HEK293T (cell line): ENCODE measurements at regions not wholly inside any gene's neighbourhood (a gene's known extent, or its start where the extent isn't known, plus 50 kb on each side); places are given as distances from the start of the nearest gene placed in this dataset.
"Not testable (repeated sequence)": the region's sequence is repeated elsewhere in the genome, so short reads cannot be mapped to it uniquely, and the experiment has no call there.

ENCODE experiments used
- CTCF ChIA-PET: fragments of 350-600 bp; formaldehyde crosslinking; extraction: SDS; loops from one replicate; lab custom pipeline; 2021; ENCODE audit warnings: antibody characterized with exemption, inconsistent platforms; lab: Yijun Ruan, JAX
- POLR2A ChIA-PET: fragments of 350-600 bp; formaldehyde crosslinking; extraction: SDS; loops from one replicate; lab custom pipeline; 2020; ENCODE audit warnings: antibody characterized with exemption, inconsistent platforms; lab: Yijun Ruan, JAX
- DNase-seq: peaks from one replicate; pipeline ENCODE4 v3.0.0; 2012; ENCODE audit warnings: mixed read lengths; ENCODE audit errors: extremely low spot score
- ARNT ChIP-seq: fragments of 450-650 bp; IDR thresholded peaks from 2 replicates; pipeline ENCODE4 v1.6.1; 2017; ENCODE audit warnings: mild to moderate bottlenecking
- BHLHE40 ChIP-seq: fragments of 450-650 bp; IDR thresholded peaks from 2 replicates; pipeline ENCODE4 v1.6.1; 2016; ENCODE audit warnings: mild to moderate bottlenecking, moderate library complexity, borderline replicate concordance
- CTBP1 ChIP-seq: fragments of 450-650 bp; IDR thresholded peaks from 2 replicates; pipeline ENCODE4 v1.6.1; 2016; ENCODE audit warnings: borderline replicate concordance
- ELF4 ChIP-seq: fragments of 450-650 bp; IDR thresholded peaks from 2 replicates; pipeline ENCODE4 v1.6.1; 2017; ENCODE audit warnings: antibody characterized with exemption
- FOXA1 ChIP-seq: fragments of 450-650 bp; IDR thresholded peaks from 2 replicates; pipeline ENCODE4 v1.6.1; 2016; ENCODE audit warnings: mild to moderate bottlenecking
- FOXK2 ChIP-seq: fragments of 450-650 bp; IDR thresholded peaks from 2 replicates; pipeline ENCODE4 v1.6.1; 2016; ENCODE audit warnings: mild to moderate bottlenecking
- FOXM1 ChIP-seq: fragments of 450-650 bp; IDR thresholded peaks from 2 replicates; pipeline ENCODE4 v1.6.1; 2017; ENCODE audit warnings: mild to moderate bottlenecking, borderline replicate concordance
- HDGF ChIP-seq: fragments of 450-650 bp; IDR thresholded peaks from 2 replicates; pipeline ENCODE4 v1.6.1; 2017; ENCODE audit warnings: antibody characterized with exemption, borderline replicate concordance
- L3MBTL2 ChIP-seq: fragments of 450-650 bp; conservative IDR thresholded peaks from 2 replicates; pipeline ENCODE4 v1.6.1; 2016; ENCODE audit warnings: mild to moderate bottlenecking
- LEF1 ChIP-seq: fragments of 450-650 bp; IDR thresholded peaks from 2 replicates; pipeline ENCODE4 v1.6.1; 2017; ENCODE audit warnings: mild to moderate bottlenecking, borderline replicate concordance
- NFRKB ChIP-seq: fragments of 450-650 bp; IDR thresholded peaks from 2 replicates; pipeline ENCODE4 v1.6.1; 2016; ENCODE audit warnings: mild to moderate bottlenecking, moderate library complexity
- PKNOX1 ChIP-seq: fragments of 450-650 bp; IDR thresholded peaks from 2 replicates; pipeline ENCODE4 v1.6.1; 2016
- SP1 ChIP-seq: fragments of 450-650 bp; IDR thresholded peaks from 2 replicates; pipeline ENCODE4 v1.6.1; 2017
- SUZ12 ChIP-seq: fragments of 450-650 bp; IDR thresholded peaks from 2 replicates; pipeline ENCODE4 v1.6.1; 2016; ENCODE audit warnings: mild to moderate bottlenecking
- TARDBP ChIP-seq: fragments of 450-650 bp; IDR thresholded peaks from 2 replicates; pipeline ENCODE4 v1.6.1; 2016
- ZNF384 ChIP-seq: fragments of 450-650 bp; IDR thresholded peaks from 2 replicates; pipeline ENCODE4 v1.6.1; 2016

GRCh38 chr11:15675683-15676082 lies 561.0 kb downstream of the INSC start:
- TF ChIP-seq ZNF384 (no peak), FOXA1 (no peak), SUZ12 (no peak), ARNT (no peak), BHLHE40 (no peak), ELF4 (no peak), HDGF (no peak), L3MBTL2 (no peak), CTBP1 (no peak), PKNOX1 (no peak), SP1 (no peak), FOXK2 (no peak), LEF1 (no peak), NFRKB (no peak)
- ChIA-PET CTCF (no interaction called here), POLR2A (no interaction called here)
- DNase-seq, result no peak

- DNase-seq, result no peak
These were observed 562.5 kb downstream of the INSC start for GRCh38 chr11:15677181-15677580.

GRCh38 chr11:15683528-15683927 lies 568.8 kb downstream of the INSC start:
- ChIA-PET CTCF (no interaction called here), POLR2A (no interaction called here)
- DNase-seq, result no peak
- TF ChIP-seq LEF1 (no peak), FOXK2 (no peak), CTBP1 (no peak), ELF4 (no peak), ZNF384 (no peak), HDGF (no peak)

More at GRCh38 chr11:15677181-15677580, 562.5 kb downstream of the INSC start:
- POLR2A ChIA-PET, result no interaction called here
- TF ChIP-seq TARDBP (no peak), SP1 (no peak), NFRKB (no peak)
- CTCF ChIA-PET, result no interaction called here

GRCh38 chr11:15685306-15685705 lies 570.6 kb downstream of the INSC start:
- CTCF ChIA-PET, result no interaction called here
- POLR2A ChIA-PET, result no interaction called here

GRCh38 chr11:15686259-15686658 lies 571.5 kb downstream of the INSC start:
- CTCF ChIA-PET, result interaction anchor here (0.6 kb wide), 1 partner anchor 121 kb away, joined by 3 read pairs; no protein-coding TSS in a partner anchor

More at GRCh38 chr11:15685306-15685705, 570.6 kb downstream of the INSC start:
- TF ChIP-seq HDGF (no peak), LEF1 (no peak), PKNOX1 (no peak), FOXA1 (no peak), FOXK2 (no peak), ELF4 (no peak), SP1 (no peak), NFRKB (no peak), ZNF384 (no peak), BHLHE40 (no peak), SUZ12 (no peak), L3MBTL2 (no peak), CTBP1 (no peak), FOXM1 (no peak), TARDBP (no peak), ARNT (no peak)
- no peak for DNase-seq

GRCh38 chr11:15687342-15687741 lies 572.6 kb downstream of the INSC start:
- ChIA-PET CTCF (no interaction called here), POLR2A (no interaction called here)
- no peak for DNase-seq

More at GRCh38 chr11:15686259-15686658, 571.5 kb downstream of the INSC start:
- DNase-seq, result not testable (repeated sequence)
- POLR2A ChIA-PET, result interaction anchor here (0.6 kb wide), 1 partner anchor 42 kb away, joined by 3 read pairs; no protein-coding TSS in a partner anchor

More at GRCh38 chr11:15687342-15687741, 572.6 kb downstream of the INSC start:
- TF ChIP-seq PKNOX1 (no peak), NFRKB (no peak), ELF4 (no peak), CTBP1 (no peak), BHLHE40 (no peak), HDGF (no peak), L3MBTL2 (no peak), TARDBP (no peak), SP1 (no peak), FOXK2 (no peak), LEF1 (no peak), ARNT (no peak), FOXA1 (no peak), ZNF384 (no peak), SUZ12 (no peak), FOXM1 (no peak)
